ENCODE measurements at regions not wholly inside any gene's neighbourhood (a gene's known extent, or its start where the extent isn't known, plus 50 kb on each side); places are given as distances from the start of the nearest gene placed in this dataset.

- TF ChIP-seq CTCF (conservative IDR thresholded peaks at IDR 0.05; ENCODE audit: low read depth in 2 of 2) (no peak), EZH2 (IDR thresholded peaks at IDR 0.05; ENCODE audit: low read depth, unreplicated experiment) (no peak), CREB1 (CRISPR knock-in tag; IDR thresholded peaks at IDR 0.05; ENCODE audit: low read depth) (no peak), POLR2AphosphoS5 (IDR thresholded peaks at IDR 0.05; ENCODE audit: low read depth) (no peak), STAT1 (IDR thresholded peaks at IDR 0.05; ENCODE audit: unreplicated experiment) (no peak), EZH2phosphoT487 (IDR thresholded peaks at IDR 0.05; ENCODE audit: unreplicated experiment) (no peak), ZNF331 (CRISPR knock-in tag; IDR thresholded peaks at IDR 0.05; ENCODE audit: low read depth) (no peak), REST (IDR thresholded peaks at IDR 0.05; ENCODE audit: unreplicated experiment) (no peak), JUNB (IDR thresholded peaks at IDR 0.05; ENCODE audit: unreplicated experiment) (no peak), NANOG (IDR thresholded peaks at IDR 0.05; ENCODE audit: borderline replicate concordance) (no peak)
- TF ChIP-seq, protein P1, sequence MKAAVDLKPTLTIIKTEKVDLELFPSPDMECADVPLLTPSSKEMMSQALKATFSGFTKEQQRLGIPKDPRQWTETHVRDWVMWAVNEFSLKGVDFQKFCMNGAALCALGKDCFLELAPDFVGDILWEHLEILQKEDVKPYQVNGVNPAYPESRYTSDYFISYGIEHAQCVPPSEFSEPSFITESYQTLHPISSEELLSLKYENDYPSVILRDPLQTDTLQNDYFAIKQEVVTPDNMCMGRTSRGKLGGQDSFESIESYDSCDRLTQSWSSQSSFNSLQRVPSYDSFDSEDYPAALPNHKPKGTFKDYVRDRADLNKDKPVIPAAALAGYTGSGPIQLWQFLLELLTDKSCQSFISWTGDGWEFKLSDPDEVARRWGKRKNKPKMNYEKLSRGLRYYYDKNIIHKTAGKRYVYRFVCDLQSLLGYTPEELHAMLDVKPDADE (IDR thresholded peaks at IDR 0.05), result no peak
- TF ChIP-seq, protein P2, sequence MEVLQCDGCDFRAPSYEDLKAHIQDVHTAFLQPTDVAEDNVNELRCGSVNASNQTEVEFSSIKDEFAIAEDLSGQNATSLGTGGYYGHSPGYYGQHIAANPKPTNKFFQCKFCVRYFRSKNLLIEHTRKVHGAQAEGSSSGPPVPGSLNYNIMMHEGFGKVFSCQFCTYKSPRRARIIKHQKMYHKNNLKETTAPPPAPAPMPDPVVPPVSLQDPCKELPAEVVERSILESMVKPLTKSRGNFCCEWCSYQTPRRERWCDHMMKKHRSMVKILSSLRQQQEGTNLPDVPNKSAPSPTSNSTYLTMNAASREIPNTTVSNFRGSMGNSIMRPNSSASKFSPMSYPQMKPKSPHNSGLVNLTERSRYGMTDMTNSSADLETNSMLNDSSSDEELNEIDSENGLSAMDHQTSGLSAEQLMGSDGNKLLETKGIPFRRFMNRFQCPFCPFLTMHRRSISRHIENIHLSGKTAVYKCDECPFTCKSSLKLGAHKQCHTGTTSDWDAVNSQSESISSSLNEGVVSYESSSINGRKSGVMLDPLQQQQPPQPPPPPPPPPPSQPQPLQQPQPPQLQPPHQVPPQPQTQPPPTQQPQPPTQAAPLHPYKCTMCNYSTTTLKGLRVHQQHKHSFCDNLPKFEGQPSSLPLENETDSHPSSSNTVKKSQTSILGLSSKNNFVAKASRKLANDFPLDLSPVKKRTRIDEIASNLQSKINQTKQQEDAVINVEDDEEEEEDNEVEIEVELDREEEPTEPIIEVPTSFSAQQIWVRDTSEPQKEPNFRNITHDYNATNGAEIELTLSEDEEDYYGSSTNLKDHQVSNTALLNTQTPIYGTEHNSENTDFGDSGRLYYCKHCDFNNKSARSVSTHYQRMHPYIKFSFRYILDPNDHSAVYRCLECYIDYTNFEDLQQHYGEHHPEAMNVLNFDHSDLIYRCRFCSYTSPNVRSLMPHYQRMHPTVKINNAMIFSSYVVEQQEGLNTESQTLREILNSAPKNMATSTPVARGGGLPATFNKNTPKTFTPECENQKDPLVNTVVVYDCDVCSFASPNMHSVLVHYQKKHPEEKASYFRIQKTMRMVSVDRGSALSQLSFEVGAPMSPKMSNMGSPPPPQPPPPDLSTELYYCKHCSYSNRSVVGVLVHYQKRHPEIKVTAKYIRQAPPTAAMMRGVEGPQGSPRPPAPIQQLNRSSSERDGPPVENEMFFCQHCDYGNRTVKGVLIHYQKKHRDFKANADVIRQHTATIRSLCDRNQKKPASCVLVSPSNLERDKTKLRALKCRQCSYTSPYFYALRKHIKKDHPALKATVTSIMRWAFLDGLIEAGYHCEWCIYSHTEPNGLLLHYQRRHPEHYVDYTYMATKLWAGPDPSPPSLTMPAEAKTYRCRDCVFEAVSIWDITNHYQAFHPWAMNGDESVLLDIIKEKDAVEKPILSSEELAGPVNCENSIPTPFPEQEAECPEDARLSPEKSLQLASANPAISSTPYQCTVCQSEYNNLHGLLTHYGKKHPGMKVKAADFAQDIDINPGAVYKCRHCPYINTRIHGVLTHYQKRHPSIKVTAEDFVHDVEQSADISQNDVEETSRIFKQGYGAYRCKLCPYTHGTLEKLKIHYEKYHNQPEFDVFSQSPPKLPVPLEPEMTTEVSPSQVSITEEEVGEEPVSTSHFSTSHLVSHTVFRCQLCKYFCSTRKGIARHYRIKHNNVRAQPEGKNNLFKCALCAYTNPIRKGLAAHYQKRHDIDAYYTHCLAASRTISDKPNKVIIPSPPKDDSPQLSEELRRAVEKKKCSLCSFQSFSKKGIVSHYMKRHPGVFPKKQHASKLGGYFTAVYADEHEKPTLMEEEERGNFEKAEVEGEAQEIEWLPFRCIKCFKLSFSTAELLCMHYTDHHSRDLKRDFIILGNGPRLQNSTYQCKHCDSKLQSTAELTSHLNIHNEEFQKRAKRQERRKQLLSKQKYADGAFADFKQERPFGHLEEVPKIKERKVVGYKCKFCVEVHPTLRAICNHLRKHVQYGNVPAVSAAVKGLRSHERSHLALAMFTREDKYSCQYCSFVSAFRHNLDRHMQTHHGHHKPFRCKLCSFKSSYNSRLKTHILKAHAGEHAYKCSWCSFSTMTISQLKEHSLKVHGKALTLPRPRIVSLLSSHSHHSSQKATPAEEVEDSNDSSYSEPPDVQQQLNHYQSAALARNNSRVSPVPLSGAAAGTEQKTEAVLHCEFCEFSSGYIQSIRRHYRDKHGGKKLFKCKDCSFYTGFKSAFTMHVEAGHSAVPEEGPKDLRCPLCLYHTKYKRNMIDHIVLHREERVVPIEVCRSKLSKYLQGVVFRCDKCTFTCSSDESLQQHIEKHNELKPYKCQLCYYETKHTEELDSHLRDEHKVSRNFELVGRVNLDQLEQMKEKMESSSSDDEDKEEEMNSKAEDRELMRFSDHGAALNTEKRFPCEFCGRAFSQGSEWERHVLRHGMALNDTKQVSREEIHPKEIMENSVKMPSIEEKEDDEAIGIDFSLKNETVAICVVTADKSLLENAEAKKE (CRISPR knock-in tag; IDR thresholded peaks at IDR 0.05), result no peak
Observed at GRCh38 chr11:109526061-109526460, 104.1 kb downstream of the C11orf87 start.
